Globus pallidus (tissue), 1 donor: ENCODE measurements at regions not wholly inside any gene's neighbourhood (a gene's known extent, or its start where the extent isn't known, plus 50 kb on each side); places are given as distances from the start of the nearest gene placed in this dataset.
"Not testable (repeated sequence)": the region's sequence is repeated elsewhere in the genome, so short reads cannot be mapped to it uniquely, and the experiment has no call there.

Experiments
- DNase-seq: peaks from one replicate; pipeline ENCODE4 v3.0.0-alpha.2; 2015; ENCODE audit warnings: low spot score

- DNase-seq = no peak
These were observed 106.3 kb upstream of the ANKRD28 start for GRCh38 chr3:15903759-15904720.

- no peak for DNase-seq
These were observed 107.3 kb upstream of the ANKRD28 start for GRCh38 chr3:15905041-15905440.

DNA sequence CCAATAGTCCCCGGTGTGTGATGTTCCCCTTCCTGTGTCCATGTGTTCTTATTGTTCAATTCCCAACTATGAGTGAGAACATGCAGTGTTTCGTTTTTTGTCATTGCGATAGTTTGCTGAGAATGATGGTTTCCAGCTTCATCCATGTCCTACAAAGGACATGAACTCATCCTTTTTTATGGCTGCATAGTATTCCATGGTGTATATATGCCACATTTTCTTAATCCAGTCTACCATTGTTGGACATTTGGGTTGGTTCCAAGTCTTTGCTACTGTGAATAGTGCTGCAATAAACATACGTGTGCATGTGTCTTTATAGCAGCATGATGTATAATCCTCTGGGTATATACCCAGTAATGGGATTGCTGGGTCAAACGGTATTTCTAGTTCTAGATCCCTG is 109.6 kb upstream of the ANKRD28 start:
- DNase-seq = not testable (repeated sequence)

- no peak for DNase-seq
These were observed 121.2 kb upstream of the ANKRD28 start for GRCh38 chr3:15918988-15919387.

GRCh38 chr3:15919971-15920370 is 122.2 kb upstream of the ANKRD28 start:
- no peak for DNase-seq

DNA sequence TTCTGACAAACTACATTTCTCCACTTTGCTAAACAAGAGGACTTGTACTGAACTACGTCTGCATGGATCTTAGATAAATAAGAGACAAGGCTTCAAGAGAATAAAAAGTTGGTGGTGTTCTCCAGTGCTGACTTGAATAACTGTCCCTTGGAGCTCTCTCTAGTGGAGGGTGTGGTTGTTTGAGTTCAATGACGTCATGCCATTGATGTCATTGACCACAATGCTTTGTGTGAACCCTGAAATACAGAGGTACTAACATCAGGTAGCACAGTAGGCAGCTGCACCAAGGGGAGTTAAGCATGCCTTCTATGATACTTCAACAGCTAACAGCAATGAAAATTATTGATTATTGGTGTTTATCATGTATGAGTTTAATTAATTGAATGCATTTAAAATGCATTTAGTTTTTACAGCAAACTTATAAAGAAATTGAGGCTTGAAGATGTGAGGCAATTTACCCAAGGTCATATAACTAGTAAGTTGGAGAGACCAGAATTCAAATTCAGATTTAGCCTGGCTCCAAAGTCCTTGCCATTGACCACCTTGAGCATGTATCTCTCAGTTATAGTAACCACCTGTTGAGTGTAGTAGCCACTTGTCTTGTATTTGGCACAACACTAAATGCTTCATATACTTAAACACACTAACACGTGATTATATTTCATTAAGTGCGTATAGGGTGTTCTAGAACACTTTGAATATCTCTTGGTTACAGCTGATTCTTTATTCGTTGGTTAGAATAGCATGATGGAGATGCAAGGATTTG is 126.0 kb upstream of the ANKRD28 start:
- no peak for DNase-seq

GRCh38 chr3:15924914-15925313 is 127.1 kb upstream of the ANKRD28 start:
- no peak for DNase-seq

DNA sequence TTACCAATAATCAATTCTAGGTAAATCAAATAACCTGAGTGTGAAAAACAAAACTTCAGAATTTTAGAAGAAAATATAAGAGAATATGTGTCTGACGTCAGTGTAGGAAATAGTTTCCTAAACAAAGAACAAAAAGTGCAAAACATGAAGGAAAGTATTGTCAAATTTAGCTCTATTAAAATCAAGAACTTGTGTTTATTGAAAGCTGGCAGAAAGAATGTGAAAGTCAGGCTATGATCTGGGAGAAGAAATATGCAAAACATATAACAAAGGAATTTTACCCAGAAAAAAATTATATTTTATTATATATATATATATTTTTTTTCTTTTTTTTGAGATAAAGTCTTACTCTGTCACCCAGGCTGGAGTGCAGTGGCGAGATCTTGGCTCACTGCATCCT is 129.1 kb upstream of the ANKRD28 start:
- DNase-seq = no peak

GRCh38 chr3:15927969-15928368 is 130.2 kb upstream of the ANKRD28 start:
- no peak for DNase-seq

DNA sequence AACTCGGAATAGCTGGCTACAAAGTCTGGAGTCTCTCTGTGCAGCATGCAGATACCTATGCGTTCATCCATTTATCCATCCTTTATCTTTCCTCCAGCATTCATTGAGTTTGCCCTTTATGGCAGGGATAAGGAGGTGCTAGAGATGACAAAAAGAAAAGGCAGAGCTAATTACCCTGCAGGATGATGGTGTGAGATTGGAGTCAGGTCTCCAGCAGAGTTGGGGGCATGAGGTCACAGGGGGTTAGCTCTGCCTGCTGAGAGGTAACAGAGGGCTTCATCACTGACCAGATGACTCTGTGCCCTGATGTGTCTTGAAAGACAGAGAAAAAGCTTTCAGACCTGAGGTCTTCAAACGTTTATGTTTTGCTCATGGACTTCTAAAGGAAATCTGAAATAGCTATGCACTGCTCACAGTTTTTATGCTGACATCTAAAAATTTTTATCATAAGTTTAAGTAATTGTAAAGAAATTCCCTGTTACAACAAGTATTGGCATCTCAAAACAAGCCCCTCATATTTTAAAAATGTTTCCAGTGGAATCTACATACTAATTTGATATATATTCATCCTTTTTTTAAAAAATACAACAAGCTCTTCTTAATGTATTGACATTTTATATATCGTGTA is 132.3 kb upstream of the ANKRD28 start:
- DNase-seq = no peak

- DNase-seq = peak; percentile 44
These were observed 134.8 kb upstream of the ANKRD28 start for GRCh38 chr3:15932348-15933300.

DNA sequence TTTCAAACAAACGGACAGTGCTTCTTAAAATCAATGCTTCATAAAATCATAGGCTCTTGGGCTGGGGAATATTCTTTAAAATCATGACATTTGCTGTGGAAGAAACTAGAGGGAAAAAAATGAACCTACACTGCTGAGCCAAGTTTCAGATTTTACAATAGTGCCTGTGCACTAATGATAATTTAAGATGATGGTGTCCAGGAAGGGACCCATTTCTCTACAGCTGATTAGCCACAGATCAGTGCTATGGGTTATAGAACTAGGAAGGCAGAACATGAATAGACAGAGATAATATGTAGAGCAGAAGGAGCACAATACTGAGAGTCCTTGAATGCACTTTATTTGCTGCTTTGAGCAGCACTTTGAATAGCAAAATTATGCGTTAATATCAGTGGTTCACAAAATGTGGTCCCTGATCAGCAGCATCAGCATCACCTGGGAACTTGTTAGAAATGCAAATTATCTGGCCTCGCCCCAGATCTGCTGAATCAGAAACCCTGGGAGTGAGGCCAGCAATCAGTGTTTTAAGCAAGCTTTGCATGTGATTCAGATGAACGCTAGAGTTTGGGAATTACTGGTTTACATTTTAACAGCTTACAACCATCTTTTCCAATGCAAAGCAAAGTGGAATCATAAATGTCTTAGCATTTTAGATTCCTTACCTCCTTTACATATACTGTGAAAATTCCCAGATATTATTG is 135.8 kb upstream of the ANKRD28 start:
- DNase-seq = no peak

GRCh38 chr3:15934389-15935195 is 136.8 kb upstream of the ANKRD28 start:
- DNase-seq = no peak

DNA sequence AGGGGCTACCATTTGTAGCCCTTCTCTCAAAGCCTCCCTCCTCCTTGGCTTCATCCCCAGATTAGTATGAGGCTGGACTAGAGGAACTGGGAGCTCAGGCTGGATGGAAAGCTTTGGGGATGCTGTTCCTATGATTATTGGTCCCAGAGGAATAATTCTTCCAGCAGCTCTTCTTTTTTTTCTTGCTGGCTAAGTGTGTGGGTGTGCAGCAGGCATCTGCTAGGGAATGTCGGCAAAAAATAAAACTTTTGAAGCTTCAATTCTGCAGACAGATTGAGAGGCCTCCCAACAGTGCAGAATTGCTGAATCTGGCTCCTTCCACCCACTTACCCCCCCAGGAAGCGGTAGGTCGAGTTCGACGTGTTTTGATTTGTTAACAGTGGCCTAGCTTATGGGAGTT is 138.5 kb upstream of the ANKRD28 start:
- DNase-seq = no peak

DNA sequence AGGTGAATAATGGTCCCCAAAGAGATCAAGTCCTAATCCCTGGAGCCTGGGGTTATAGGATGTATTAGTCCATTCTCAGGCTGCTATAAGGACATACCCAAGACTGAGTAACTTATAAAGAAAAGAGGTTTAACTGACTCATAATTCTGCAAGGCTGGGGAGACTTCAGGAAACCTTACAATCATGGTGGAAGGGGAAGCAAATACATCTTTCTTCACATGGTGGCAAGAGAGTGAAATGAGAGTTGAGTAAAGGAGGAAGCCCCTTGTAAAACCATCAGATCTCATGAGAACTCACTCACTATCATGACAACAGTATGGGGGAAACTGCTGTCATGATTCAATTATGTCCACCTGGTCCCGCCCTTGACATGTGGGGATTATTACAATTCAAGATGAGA is 142.9 kb upstream of the ANKRD28 start:
- DNase-seq = no peak

DNA sequence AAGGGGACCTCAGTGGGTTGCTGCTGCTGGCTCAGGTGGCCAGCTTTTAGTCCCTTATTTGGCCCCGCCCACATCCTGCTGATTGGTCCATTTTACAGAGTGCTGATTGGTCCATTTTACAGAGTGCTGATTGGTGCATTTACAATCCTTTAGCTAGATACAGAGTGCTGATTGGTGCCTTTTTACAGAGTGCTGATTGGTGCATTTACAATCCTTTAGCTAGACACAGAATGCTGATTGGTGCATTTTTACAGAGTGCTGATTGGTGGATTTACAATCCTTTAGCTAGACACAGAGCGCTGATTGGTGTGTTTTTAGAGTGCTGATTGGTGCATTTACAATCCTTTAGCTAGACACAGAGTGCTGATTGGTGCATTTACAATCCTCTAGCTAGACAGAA is 143.7 kb upstream of the ANKRD28 start:
- not testable (repeated sequence) for DNase-seq

DNA sequence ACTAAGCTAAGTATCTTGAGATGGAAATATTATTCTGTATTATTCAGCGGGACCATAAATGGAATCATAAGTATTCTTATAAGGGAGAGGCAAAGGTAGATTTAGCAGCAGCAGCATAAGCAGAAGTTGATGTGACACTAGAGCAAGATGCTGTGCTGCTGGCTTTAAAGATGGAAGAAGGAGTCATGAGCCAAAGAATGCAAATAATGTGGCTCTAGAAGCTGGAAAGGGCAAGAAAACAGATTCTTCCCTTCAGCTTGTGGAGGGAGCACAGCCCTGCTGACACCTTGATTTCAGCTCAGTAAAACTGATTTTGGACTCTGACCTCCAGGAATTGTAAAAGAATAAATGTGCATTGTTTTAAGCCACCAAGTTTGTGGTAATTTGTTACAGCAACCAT is 144.2 kb upstream of the ANKRD28 start:
- no peak for DNase-seq

DNA sequence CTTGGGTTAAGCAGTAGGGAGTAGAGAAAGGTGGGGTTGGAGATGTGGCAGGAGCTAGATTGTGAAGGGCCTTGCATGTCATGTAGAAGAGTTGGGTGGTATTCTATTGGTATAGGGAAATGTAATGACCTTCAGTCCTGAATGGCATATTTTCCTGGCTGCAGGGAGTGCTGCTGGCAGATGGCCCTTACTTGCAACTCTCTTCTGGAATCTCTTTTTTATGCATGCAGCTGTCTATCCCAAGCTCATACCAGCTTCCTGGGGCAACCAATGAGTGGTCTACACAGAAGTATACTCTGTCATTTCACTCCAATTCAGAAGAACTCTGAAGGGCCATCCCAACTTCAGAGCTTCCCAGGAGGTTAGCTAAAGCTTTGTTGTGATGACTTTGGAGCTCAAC is 144.7 kb upstream of the ANKRD28 start:
- no peak for DNase-seq

GRCh38 chr3:15942936-15943335 is 145.2 kb upstream of the ANKRD28 start:
- no peak for DNase-seq

- DNase-seq = no peak
These were observed 150.6 kb upstream of the ANKRD28 start for GRCh38 chr3:15948388-15948787.
